ENCODE measurements at regions not wholly inside any gene's neighbourhood (a gene's known extent, or its start where the extent isn't known, plus 50 kb on each side); places are given as distances from the start of the nearest gene placed in this dataset.

- TF ChIP-seq CTCF (IDR thresholded peaks at IDR 0.05 in 8 of 11, conservative IDR thresholded peaks at IDR 0.05 in 3 of 11) = no peak
- TF ChIP-seq POLR2A (IDR thresholded peaks at IDR 0.05) = no peak
Observed at GRCh38 chr4:127425851-127426250, 206.9 kb upstream of the INTU start.

All from spleen (tissue), 7 donors.